NK-92 (cell line): ENCODE measurements at regions not wholly inside any gene's neighbourhood (a gene's known extent, or its start where the extent isn't known, plus 50 kb on each side); places are given as distances from the start of the nearest gene placed in this dataset.

Experiments used
- DNase-seq: peaks from one replicate; lab custom pipeline; 2025; ENCODE audit not compliant: unreplicated experiment; lab: John Stamatoyannopoulos, UW

DNA sequence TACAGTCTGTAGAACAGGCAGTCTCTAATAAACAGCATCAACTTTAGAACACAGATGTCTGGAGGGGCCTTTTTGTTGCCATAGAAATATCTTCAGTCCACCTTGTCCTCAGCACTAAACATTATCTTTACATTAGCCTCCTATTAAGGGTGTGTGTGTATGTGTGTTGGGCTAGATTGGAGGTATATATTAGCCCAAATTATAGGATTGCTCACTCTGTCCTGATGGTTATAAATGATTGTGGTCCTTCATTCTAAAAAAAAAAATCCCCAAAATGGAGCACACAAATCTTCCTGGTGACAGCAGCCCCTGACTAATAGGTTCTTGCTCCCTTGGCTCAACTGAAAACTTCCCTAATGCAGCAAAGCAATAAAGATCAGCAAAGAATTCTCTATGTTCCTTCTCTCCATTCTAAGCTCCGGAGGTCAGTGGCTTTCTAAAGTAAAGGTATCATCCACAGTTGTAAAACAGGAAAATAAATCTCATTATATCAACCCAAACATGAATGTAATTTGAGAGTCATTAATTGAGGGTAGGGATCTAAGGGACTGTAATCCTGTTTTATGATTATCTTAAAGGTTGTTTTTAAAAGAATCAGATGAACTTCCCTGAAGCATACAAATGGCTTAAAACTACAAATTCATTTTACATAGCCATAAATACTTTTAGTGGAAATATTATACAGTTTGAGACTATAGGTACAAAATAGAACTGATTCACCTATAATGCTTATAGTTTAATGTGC, 232.7 kb downstream of the KLF12 start:
- no peak for DNase-seq

- DNase-seq, result no peak
Measured at GRCh38 chr13:73900591-73900990, 233.6 kb downstream of the KLF12 start.

DNA sequence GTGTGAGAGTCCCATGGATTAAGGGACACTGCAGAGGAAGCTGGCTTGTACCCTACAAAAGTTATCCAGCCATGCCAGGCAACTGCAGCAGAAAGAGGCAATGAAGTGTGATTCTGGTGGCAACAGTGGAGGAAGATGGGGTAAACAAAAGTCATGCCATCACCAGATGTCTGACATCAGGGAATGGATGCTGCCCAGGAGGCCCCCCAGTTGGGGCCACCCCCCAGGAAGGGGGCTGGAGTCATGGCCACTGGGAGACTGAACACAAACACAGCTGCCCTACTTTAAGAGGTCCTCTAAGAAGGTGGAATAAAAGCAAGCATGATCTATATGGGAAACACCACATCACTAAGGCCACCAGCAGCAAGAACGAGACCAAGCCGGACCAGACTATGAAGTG, 235.3 kb downstream of the KLF12 start:
- no peak for DNase-seq

DNA sequence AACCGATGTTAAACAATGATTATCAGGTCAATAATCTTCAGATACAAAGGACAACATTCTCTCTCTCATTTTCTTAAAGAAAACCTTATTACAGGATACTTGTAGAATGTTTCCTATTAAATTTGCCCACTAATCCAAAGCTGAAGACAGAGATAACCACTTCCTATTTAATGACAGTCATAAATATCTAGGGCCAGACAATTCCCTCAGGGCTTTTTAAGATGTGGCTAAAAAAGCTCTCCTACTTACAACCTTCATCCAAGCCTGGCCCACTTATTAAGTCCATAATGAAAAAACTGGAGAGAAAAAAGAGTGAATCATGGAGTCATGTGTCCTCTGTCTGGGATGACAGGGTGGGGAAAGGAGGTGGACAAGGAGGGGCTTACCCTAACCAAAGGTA, 235.9 kb downstream of the KLF12 start:
- DNase-seq, result no peak

GRCh38 chr13:73894995-73895571, 239.1 kb downstream of the KLF12 start:
- no peak for DNase-seq

- no peak for DNase-seq
Measured at GRCh38 chr13:73893833-73894232, 240.4 kb downstream of the KLF12 start.

GRCh38 chr13:73891805-73892204, 242.4 kb downstream of the KLF12 start:
- no peak for DNase-seq

GRCh38 chr13:73883162-73883561, 251.0 kb downstream of the KLF12 start:
- no peak for DNase-seq

DNA sequence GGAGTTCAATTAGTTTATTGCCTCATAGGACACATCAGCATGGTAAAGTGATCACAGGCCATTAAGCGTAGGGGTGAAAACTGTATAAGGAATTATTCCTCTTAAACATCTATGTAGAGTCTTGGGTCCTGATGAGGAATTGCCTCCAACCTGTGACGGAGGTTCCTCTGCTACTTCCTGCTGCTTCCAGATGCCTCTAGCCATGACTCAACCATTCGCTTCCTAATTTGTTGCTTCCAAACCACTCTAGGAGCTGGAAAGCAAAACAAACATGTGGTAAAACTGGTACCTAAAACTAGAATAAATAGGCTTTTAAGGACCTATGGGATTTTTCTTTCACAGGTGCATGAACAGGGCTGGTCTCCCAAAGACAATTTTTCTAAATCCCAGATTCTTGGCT, 253.8 kb downstream of the KLF12 start:
- no peak for DNase-seq

- DNase-seq, result no peak
Measured at GRCh38 chr13:73879346-73880015, 254.7 kb downstream of the KLF12 start.

DNA sequence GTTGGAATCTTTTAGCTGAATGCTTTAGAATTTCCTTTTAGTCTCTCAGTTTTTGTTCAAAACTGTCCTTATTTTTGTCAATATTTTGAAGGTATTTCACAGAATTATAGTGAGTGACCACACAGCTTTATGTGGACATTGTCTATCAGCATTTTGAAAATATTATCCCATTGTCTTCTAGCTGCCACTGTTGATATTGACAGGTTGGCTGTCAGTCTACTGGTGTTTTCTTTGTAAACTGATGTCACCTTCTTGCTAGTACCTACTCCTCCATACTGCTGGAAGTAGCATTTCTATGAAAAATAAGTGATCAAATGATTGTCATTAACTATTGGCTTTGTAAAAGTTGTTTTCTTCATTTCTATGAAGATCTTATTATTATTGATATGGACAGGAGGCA, 256.8 kb downstream of the KLF12 start:
- no peak for DNase-seq

GRCh38 chr13:73876323-73876722, 257.9 kb downstream of the KLF12 start:
- no peak for DNase-seq

GRCh38 chr13:73873940-73874830, 260.0 kb downstream of the KLF12 start:
- DNase-seq, result no peak

DNA sequence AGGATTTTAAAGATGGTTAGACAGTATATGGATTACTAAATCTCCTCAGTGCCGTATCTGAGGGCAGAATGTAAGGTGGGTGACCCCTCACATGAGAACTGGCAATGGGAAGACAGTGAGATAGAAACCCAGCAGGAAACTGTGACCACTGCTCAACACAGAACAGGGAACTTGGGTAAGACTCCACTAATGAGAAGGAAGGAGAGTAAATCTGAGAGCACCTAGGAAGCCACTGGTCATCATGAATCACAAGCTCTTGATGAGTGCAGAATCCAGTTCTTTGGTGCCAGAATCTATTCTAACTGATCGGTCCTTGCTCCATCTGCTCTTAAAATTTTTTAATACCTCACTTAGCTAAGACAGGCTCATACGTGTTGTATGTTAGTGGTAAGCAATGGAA, 261.8 kb downstream of the KLF12 start:
- DNase-seq, result no peak

DNA sequence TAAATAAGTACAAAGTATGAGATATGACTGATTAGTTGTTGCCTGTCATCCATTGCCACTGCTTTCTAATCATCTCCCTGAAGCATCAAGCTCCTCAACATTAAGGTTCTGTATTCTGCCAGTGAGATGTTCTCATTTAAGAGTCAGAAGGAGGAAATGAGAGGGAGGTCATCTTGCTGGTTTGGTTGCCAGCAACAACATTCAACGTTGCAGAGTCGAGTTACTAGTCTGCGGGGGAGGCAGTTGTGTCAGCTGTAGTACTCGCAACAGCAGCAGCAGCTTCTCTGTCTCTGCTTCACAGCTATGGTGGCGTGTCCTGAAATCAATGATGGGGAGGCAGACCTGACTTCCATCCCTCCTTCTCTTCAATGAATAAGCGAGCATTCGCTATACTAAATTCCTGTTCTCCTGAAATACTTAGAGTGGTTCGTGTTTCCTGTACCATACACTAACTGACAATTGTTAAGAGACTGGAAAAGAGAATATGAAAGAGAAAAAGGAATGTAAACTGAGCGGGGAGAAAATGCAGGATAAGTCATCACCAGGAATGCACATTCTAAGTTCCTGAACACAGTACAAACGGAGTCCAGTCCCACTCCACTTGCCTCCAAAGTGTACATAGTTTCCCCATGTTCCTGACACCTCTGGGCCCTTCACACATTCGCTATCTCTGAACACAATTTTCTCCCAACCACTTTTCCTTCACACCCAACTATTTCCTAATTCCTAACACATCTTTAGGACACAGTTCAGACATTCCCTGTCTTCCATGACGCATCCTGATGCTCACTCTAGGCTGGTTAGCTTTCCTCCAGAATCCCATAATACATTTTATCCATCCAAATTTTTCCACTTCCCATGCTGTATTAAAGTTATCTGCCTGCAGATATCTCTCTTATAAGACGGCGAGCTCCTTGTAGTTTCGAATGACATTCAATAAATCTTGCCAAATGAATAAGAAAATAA, 263.0 kb downstream of the KLF12 start:
- no peak for DNase-seq

DNA sequence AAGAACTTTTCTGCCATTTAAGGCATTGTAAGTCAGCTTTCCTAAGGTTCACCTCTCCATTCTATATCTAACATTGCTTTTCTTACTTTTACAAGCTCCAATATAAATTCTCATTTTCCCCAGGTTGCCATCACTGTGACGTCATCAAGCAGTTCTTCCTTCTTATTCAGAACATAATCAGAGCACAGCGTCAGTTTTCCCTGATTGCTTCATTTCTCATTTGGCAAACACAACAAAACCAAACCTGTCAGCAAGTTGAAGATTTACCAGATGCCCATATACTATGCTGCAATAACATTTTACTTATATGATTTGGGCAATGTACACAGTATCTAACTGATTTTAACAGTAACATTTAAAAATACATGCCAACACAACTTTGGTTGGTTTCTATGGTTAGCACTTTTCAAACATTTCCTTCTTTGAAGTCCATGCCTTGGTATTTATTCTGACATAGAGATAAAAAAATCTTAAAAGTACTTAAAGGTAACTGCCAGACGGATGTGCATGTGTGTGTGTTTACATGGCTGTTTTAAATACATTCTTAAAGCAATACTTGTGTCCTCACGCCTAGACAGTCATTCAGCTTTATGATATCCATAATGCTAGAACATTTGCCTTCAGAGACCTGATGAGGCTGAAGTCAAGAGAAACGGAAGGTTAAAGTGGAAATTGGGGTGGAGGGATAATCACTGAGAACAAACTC, 264.0 kb downstream of the KLF12 start:
- DNase-seq, result no peak

DNA sequence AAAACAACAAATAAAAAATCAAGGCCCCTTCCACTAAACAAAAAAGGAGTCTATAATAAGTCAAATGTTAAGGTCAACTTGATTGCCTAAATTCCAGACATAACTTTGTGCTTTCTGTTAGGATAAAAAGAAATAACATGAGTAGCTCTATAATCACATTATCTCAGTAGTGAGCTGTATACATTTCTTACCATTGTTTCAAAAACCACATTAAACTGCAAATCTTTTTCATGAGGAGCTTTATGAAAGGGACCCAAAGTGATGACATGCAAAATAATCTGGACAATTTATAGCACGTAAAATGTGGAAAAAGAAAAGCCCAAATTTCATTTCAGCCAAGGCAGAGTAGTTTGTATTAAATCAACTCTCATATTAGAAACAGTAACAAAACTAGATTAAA, 269.2 kb downstream of the KLF12 start:
- DNase-seq, result no peak

GRCh38 chr13:73861136-73861535, 273.1 kb downstream of the KLF12 start:
- no peak for DNase-seq

DNA sequence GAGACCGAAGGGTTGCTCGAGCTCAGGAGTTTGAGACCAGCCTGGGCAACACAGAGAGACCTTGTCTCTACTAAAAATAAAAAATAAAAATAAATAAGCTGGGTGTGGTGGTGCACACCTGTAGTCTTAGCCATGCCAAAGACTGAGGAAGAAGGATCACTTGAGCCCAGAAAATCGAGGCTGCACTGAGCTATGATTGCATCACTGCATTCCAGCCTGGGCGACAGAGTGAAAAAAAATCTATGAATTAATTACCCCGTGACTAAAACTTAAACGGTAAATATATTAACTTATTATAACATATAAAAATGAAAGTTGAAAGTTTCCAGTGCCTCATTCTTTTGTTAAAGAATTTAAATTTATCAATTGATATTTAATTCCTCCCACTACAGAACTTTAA, 273.7 kb downstream of the KLF12 start:
- DNase-seq, result no peak

GRCh38 chr13:73859841-73860240, 274.4 kb downstream of the KLF12 start:
- no peak for DNase-seq
